ELF-1 (cell line): ENCODE measurements at regions not wholly inside any gene's neighbourhood (a gene's known extent, or its start where the extent isn't known, plus 50 kb on each side); places are given as distances from the start of the nearest gene placed in this dataset.
"Not testable (repeated sequence)": the region's sequence is repeated elsewhere in the genome, so short reads cannot be mapped to it uniquely, and the experiment has no call there.

ENCODE experiments used
- DNase-seq: peaks from one replicate; pipeline ENCODE4 v3.0.0-alpha.2; 2016; ENCODE audit warnings: low read depth, low spot score

DNA sequence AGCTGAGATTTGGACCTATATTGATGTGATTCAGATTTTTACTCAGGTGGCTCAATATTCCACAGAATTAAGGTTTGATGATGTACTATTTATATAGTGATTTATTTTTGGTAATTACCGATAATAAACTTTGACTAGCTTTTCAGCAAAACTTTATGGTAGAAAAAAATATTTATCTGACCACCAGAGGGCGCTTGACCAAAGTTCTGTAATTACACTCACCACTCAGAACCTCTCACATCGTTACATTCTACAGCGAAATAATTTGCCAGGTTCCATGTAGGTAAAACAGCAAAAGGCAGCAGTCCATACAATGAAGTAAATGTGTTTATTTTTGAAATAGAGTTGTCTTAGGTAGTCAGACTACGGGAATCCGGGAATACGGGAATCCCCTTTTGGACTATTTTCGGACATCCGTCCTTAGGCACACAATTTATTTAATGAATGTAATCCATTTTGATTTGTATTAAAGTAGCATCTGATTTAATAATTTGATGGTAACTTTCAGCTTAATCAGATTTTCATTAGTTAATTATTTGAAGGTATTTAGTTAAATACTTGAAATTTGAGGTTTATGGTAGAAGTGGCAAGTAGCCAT is 143.0 kb upstream of the DDHD1 start:
- no peak for DNase-seq

DNA sequence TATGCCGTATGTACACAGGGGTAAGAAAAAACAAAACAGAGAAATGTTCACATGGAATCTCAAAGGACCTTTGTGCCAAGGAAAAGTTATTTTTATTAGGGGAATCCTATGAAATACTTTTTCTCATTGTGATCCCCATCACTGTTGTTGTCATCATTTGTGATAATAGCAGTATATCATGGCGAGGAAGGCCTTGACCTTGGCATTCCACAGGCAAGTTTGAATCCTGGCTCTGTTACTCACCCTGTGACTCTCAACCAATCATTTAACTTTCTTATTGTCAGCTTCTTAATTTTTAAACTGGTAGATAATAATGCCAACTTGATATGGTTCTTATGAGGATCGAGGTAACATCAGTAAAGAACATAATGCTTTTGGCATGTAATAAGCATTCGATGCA is 142.2 kb upstream of the DDHD1 start:
- DNase-seq: no peak

DNA sequence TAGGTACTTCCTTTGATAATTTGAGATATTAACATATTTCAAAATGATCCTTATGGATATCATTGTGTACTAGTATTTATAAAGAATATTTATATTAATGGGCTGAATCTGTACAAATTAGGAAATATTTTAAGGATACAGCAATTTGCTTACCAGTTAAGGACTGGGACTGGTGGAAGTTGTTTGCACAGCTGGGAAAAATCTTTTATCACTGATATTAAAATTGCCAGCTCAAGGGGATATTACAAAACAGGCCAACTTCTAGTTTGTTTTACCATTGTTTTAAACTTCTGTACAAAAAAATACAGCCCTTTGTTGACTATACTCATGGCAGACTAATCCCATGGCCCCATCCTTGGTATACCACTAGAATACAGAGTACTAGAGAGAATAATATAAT is 133.2 kb upstream of the DDHD1 start:
- no peak for DNase-seq

DNA sequence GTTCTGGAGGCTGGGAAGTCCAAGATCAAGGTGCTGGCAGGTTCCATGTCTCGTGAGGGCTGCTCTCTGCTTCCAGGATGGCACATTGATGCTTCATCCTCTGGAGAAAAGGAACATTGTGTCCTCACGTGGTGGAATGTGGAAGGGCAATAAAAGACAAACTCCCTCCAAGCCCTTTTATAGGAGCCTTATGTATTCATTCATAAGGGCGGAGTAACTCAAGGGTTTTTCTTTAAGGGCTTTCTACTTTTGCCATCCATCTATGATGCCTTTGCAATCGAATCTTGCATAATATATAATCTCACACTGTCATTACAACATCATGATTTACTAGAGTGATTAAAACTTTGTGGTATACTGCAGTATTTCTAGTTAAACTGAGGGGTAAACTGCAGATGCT is 132.7 kb upstream of the DDHD1 start:
- DNase-seq: no peak

DNA sequence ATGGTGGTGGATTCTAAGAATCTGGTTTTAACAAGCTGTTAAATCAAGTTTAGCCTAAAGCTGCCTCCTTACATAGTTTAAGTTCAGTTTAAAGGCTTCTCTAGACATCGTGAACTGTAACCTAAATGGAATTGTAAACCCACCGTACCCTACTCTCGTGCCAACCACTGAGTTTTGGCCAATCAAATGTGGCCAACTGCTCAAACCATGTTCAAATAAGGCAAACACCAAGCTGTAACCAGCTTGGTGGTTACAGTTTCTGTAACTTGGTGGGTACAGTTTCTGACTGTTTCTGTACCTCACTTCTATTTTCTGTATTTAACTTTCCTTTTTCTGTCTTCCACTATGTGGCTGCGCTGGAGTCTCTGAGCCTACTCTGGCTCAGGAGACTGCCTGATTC is 131.9 kb upstream of the DDHD1 start:
- DNase-seq: no peak

DNA sequence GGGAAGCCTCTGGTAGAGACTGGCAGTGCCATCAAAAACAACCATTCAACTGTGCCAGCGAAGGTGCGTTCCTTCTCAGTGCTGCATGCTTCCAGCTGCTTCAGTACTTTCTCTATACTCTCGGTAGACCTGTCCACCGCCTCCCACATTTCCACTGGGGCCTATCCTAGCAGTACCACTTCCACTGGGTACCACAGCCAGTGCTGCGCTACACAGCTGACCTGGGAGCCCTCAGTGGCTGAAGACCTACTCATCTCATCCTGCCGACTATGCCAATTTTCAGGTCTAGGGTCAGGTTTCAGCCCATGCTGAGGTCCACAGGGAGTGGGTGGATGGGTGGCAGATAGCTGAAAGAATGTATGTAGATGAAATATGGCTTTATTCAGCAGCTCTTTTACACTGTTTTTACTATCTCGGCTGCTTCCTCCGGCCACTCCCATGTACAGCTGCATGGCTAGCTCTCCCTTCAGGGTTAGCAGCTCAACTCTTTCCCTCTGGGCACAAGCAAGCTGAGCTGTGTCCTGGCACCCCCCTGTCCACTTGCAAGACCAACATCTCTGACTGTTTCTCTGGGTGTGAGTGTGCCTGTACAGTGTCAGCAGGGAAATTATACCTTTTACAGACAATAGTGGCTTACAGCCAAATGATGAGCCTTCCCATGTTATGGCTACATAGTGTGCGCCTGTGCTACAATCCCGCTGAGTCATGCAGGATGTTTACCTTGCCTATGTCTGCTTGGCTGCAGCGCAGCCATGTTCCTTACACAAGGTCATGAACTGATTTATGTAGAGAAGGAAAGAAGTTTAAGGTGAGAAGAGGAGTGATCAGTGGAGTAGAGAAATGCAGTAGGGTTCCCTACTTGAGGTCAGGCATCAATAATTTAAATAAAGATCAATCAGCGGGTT is 125.7 kb upstream of the DDHD1 start:
- DNase-seq: no peak

DNA sequence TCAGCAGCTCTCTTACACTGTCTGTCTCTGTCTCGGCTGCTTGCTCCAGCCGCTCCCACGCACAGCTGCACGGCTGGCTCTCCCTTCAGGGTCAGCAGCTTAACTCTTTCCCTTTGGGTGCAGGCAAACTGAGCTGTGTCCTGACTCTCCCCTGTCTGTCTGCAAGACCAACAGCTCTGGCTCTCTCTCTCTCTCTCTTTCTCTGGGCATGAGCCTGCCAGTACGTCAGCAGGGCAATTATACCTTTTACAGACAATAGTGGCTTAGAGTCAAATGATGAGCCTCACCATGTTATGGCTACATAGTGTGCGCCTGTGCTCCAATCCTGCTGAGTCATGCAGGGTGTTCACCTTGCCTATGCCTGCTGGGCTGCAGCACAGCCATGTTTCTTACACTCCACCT is 120.5 kb upstream of the DDHD1 start:
- DNase-seq: no peak

DNA sequence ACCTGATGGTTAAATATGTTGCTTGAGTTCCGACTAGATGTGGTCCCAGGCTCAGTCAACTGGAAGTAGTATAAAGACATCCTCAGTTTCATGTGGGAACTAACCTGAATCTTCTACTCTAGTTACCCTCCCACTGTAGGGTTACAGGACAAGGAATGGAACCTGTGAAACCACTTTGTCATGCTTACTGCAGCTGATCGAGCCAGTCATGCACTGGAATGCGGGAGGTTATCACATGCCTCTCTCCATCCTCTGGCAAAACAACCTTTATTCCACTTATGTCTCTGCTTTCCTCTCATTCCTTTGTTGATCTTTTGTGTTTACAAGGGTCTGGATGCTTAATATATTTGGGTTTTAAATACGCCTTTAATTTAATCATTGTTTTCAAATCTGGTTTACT is 111.9 kb upstream of the DDHD1 start:
- peak; percentile 22 for DNase-seq

DNA sequence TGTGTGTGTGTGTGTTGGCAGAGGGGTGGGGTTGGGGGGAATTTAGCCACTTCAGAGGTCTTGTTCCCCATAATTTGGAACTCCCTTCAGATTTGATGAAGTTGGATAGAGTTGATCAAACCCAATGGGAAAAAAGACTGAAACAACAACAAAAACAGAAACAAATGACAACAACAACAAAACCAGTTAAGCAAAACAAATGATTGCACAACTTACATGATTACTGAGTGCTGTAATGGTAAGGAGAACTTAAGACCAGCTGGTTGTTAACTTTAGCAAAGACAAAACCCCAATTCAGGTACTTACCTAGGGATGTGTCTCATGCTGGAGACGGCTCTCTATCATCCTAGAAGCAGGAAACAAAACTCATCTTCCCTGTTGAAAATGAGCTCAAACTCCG is 107.8 kb upstream of the DDHD1 start:
- DNase-seq: no peak

DNA sequence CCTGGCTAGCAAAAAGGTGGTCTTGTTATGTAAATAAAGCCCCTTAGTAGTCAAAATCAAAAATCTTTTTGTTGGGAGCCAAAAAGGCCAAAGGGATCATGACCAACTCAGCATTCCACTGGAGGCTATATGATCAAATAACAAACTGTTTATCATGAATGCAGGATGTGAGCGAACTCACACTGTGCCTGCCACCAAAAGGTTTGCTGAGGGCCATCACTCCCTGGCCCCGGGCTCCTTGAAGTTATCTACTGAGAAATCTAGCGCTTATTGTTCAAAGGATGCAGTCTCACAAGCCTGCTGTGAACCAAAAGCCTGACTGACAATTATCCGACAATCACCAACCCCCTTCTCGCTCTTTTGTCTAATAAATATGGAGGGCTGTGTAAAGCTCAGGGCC is 107.2 kb upstream of the DDHD1 start:
- DNase-seq: peak; percentile 90

DNA sequence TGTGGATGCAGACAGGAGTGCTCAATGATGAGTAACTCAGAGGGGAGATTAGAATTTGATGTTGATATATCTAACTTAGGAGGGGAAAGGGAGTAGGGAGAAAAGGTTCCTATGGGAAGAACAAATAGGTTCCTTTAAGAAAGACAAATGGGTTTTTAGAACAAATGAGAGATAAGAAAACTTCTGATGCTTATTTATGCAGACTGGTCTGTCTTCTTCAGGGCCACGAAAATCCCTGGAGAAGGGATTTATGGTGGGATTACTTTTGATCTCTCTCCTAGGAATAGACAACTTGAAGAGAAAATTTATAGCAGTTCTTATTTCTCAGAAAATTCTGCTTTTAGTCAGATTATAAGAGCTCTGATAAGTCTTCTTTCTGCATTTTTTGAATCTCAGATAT is 99.0 kb upstream of the DDHD1 start:
- no peak for DNase-seq

DNA sequence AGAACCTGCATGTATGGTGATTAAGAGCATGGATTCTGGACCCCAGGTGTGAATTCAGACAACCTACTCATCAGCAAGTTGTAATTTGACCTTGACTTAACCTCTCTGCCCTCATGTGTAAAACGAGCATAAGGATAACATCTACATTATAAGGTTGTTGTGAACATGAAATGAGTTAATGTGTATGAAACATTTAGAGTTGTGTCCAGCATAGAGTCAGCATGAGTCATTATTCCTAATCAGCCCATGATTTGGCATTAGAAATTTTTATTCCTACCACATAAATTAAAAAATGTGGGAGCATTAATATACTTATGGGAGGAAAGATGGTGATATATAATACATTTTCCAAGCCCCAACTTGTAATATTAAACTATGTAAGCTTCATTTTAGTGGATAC is 95.9 kb upstream of the DDHD1 start:
- DNase-seq: no peak

DNA sequence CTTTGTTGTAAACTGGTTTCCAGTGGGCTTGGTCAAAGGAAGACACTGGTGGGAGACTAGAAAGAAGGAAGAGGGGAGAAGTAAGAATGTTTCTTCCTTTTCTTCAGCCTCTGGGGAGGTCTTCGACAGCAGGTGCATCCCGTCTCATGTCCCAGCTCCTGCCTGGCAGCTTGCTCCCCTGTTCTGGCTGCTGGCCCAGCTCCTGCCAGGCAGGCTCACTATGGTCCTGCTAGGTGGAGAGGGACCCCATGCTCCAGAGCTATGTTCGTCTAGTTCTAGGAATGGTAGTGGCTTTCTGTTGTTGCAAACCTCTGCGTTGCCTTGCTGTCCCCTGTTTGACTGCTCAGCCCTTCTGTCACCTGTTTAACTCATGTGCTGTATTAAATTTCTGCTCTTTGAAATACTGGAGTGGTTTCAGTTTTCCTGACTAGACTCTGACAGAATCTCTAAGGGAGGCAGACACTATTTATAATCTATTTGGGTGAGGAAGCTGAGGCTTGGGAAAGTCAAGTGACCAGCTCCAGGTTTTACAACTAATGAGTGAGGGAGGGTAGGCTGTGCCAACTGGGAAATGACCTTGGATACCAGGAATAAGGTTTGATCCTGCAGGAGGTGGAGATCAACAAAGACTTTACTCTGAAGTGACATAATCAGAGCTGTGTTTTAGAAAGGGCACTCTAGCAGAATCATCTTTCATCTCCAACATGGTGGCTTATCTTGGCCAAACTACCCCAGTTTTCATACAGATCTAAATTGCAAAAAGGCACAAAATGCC is 94.7 kb upstream of the DDHD1 start:
- DNase-seq: no peak

DNA sequence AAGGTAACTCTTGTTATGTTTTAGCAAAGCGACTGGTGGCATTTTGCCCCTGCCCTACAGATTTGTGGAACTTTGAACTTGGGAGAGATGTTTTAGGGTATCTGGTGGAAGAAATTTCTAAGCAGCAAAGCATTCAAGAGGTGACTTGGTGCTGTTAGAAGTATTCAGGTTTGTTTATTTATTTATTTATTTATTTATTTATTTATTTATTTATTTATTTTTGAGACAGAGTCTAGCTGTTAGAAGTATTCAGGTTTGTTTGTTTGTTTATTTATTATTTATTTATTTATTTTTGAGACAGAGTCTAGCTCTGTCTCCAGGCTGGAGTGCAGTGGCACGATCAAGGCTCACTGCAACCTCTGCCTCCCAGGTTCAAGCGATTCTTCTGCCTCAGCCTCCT is 89.8 kb upstream of the DDHD1 start:
- not testable (repeated sequence) for DNase-seq

DNA sequence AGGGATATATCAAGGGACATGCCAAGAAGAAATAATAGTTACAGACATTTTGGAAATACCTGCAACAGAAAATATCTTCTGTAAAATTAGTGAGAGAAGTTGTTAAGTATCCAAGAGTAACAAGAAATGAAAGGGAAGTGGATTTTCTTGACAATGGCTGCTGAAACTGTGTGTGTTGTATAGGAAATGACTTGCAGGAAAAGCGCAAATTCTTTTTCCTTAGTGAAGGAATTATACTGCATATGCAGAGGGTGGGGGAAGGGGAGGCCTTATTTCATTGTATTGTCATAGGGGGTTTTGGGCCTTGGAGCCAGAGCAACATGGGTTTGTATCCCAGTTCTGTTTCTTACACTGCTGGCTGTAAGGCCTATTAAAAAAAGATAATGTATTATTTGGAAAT is 84.4 kb upstream of the DDHD1 start:
- no peak for DNase-seq

DNA sequence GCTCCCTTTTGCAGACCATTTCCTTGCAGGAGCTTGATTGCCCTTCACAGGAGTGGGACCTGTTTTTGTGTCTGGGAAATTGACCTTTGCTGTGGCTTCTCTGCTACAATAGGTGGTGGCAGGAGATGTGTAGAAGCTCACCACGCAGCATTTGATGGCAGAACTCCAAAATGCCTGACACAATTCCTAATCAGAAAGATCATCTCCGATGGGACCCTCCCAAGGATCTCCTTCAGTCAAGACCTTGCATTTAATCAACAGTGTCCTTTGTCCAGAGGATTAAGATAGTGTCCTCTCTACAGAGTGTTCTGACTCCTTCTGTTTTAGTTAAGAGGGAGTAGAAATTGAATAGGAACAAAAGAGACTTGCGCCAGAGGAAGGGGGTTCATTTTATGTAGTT is 83.6 kb upstream of the DDHD1 start:
- no peak for DNase-seq

DNA sequence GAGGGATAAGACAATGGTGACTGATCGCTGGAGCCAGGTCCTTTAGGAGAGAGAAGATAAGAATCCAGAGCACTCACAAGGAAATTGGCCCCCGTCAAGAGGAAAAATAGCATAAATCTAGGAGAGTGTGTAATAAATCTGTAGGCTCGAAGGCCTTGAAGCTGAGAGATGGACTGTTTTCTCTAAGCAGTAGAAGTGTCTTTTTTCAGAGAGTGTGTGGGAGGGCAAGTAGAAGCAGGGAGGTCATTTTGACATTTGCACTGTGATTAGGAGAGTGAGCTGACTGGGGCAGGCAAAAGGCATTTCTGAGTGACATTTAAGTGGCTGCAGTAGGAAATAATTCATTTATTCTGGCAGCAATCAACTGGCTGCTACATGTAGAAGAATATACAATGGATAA is 78.0 kb upstream of the DDHD1 start:
- no peak for DNase-seq

DNA sequence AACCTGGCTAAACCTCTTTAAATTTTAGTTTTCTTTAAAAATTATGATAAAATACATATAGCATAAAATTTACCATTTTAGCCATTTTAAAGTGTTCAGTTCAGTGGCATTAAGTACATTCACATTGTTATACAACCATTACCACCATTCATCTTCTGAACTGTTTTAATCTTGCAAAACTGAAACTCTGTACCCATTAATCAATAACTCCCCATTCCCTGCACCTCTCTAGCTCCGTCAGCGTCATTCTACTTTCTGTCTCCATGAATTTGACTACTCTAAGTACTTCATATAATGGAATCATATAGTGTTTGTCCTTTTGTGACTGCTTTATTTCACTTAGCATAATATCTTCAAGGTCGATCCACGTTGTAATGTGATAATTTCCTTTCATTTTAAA is 75.8 kb upstream of the DDHD1 start:
- DNase-seq: no peak

DNA sequence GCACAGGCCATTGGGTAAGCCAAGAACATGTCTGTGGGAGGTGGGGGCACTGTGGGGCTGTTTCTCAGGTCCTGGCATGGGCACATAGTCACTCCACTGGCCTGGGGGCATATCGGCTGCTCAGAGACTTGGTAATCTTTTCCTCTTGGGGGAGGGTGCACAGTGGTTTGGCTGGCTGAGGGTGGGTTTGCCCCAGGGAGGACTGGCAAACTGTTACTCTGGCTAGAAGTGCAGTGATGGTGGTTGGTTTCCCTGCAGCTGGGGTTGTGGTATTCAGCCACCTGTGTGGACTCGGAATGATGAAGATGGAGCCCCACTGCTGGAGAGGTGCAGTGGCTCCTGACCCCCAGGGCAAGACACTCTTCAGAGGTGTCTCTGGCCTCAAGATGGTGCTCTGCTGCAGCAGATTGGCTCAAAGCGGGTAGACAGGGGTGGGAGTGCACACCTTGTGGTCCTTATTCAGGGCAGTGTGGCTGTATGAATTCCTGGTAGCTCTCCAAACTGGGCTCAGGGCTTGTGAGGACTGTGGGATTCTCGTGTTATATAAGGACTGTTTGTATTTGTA is 74.1 kb upstream of the DDHD1 start:
- no peak for DNase-seq

DNA sequence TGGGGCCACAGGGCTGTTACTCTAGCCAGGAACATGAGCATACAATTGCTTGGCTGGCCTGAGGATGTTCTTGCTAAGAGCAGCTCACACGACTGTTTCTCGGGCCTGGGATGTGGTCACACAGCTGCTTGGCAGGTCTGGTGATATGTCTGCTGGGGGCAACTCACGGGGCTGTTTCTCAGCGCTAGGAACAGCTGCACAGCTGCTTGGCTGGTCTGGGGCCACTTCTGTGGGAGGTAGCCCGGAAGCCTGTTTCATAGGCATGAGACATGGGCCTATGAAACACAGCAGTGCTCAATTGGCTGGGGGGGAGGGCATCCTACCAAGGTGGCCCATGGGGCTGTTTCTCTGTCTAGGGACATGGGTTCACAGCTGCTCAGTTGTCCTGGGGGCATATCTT is 73.4 kb upstream of the DDHD1 start:
- no peak for DNase-seq

DNA sequence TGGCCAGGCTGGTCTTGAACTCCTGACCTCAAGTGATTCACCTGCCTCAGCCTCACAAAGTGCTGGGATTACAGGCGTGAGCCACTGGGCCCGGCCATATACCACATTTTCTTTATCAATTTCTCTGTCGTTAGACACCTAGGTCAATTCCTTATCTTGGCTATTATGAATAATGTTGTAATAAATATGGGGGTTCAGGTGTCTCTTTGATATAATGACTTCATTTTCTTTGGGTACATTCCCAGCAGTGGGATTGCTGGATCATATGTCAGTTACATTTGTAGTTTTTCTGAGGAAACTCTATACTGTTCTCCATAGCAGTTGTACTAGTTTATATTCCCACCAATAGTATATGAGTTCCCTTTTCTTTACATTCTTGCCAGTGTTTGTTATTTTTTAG is 67.8 kb upstream of the DDHD1 start:
- no peak for DNase-seq

DNA sequence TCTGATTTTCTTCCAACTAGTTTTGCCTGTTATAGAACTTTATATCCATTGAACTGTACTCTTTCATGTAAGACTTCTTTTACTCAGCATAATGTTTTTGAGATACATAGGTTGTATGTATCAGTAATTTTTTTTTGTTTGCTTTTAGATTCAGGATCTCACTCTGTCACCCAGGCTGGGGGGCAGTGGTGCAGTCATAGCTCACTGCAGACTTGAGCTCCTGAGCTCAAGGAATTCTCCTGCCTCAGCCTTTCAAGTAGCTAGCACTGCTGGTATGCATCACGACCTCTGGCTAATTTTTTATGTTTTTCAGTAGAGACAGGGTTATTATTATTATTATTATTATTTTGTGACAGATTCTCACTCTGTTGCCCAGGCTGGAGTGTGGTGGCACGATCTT is 65.0 kb upstream of the DDHD1 start:
- no peak for DNase-seq
